Tibial nerve (tissue), 4 donors: ENCODE measurements at regions not wholly inside any gene's neighbourhood (a gene's known extent, or its start where the extent isn't known, plus 50 kb on each side); places are given as distances from the start of the nearest gene placed in this dataset.

Source experiments
- DNase-seq, 2 donors: peaks; one replicate each; pipeline ENCODE4 v3.0.0-alpha.2; 2019; ENCODE audit warnings: low spot score in 2 of 2
- H3K27ac ChIP-seq, 4 donors: fragments of 200-600 bp; sonication (generic) in 3 of 4; one replicate each; pipeline ENCODE4 v1.5.1; 2017 to 2019; ENCODE audit warnings: mild to moderate bottlenecking in 1 of 4
- H3K27me3 ChIP-seq, 2 donors: fragments of 200-600 bp; sonication (generic) in 1 of 2; one replicate each; pipeline versions ENCODE4 v1.5.1 to v1.6.0; 2017 to 2019
- H3K36me3 ChIP-seq, 3 donors: fragments of 200-600 bp; sonication (generic); one replicate each; pipeline ENCODE4 v1.5.1; 2018 to 2019
- H3K4me1 ChIP-seq, 4 donors: fragments of 200-600 bp; sonication (generic) in 3 of 4; one replicate each; pipeline ENCODE4 v1.5.1; 2017 to 2019
- H3K4me3 ChIP-seq, 4 donors: fragments of 200-600 bp; sonication (generic) in 3 of 4; one replicate each; pipeline ENCODE4 v1.5.1; 2017 to 2019; ENCODE audit warnings: mild to moderate bottlenecking in 1 of 4, moderate library complexity in 1 of 4
- H3K9me3 ChIP-seq, 4 donors: fragments of 200-600 bp; sonication (generic) in 3 of 4; one replicate each; pipeline ENCODE4 v1.5.1; 2017 to 2019
- CTCF ChIP-seq, 5 experiments: fragments of 200-600 bp in 3 of 5; fragments of 450-650 bp in 2 of 5; sonication (generic) in 3 of 5; IDR thresholded peaks; one replicate each; pipeline ENCODE4 v1.5.1; 2016 to 2019; ENCODE audit warnings: antibody characterized with exemption in 5 of 5, mild to moderate bottlenecking in 3 of 5, moderate library complexity in 2 of 5
- EP300 ChIP-seq, 2 donors: sonication (generic); formaldehyde crosslinking; IDR thresholded peaks; one replicate each; pipeline ENCODE4 v1.6.1; 2017; ENCODE audit warnings: antibody characterized with exemption in 2 of 2, mild to moderate bottlenecking in 1 of 2
- POLR2A ChIP-seq, 2 donors: fragments of 450-650 bp; IDR thresholded peaks; one replicate each; pipeline ENCODE4 v1.6.1; 2017; ENCODE audit warnings: antibody characterized with exemption in 2 of 2, mild to moderate bottlenecking in 2 of 2, moderate library complexity in 2 of 2
- WGBS, 2 donors: methylation state at CpG; one replicate each; pipeline ENCODE4 v1.1.5; 2018; 5-methylcytosine and 5-hydroxymethylcytosine counted together

- WGBS, 2 donors: 94 to 97% methylated on average over 1 of the region's 1 CpG
- H3K27ac ChIP-seq: no peak overlapping the region
- H3K4me1 ChIP-seq: no peaks in the 10 kb centered on the region
- no peak for DNase-seq
- TF ChIP-seq EP300 (IDR thresholded peaks at IDR 0.05) (no peak), POLR2A (IDR thresholded peaks at IDR 0.05) (no peak), CTCF (IDR thresholded peaks at IDR 0.05) (no peak)
- no peaks in the 10 kb centered on the region for H3K36me3 ChIP-seq
- no peaks in the 10 kb centered on the region for H3K27me3 ChIP-seq
- peaks cover 0 to 27% (median 5%) of the 10 kb centered on the region in 4 donors for H3K9me3 ChIP-seq
- no peak overlapping the region for H3K4me3 ChIP-seq
Observed at GRCh38 chr6:44582930-44583329, 195.4 kb downstream of the CDC5L start.

GRCh38 chr6:44590471-44590870, 203.0 kb downstream of the CDC5L start:
- no peak overlapping the region for H3K27ac ChIP-seq
- H3K4me3 ChIP-seq: no peak overlapping the region
- H3K27me3 ChIP-seq: no peaks in the 10 kb centered on the region

GRCh38 chr6:44593539-44593944, 206.0 kb downstream of the CDC5L start:
- Histone ChIP-seq H3K36me3 (no peaks in the 10 kb centered on the region), H3K27me3 (no peaks in the 10 kb centered on the region), H3K27ac (no peak overlapping the region), H3K4me1 (no peaks in the 10 kb centered on the region), H3K4me3 (no peak overlapping the region), H3K9me3 (peaks cover 0 to 6% (median 0%) of the 10 kb centered on the region in 4 donors)
- DNase-seq: peak; percentile 25 to 66
- TF ChIP-seq CTCF (IDR thresholded peaks at IDR 0.05): peak in 4 of 5 experiments; percentile 21 to 35 (median 27)
- TF ChIP-seq EP300 (IDR thresholded peaks at IDR 0.05): no peak
- TF ChIP-seq POLR2A (IDR thresholded peaks at IDR 0.05): no peak
- WGBS, 2 donors: 26 to 29% methylated on average over 2 of the region's 2 CpGs

More at GRCh38 chr6:44590471-44590870, 203.0 kb downstream of the CDC5L start:
- no peaks in the 10 kb centered on the region for H3K4me1 ChIP-seq
- whole genome bisulfite sequencing, 2 donors: 88 to 96% methylated on average over 1 of the region's 1 CpG
- DNase-seq: no peak
- TF ChIP-seq CTCF (IDR thresholded peaks at IDR 0.05) (no peak), POLR2A (IDR thresholded peaks at IDR 0.05) (no peak), EP300 (IDR thresholded peaks at IDR 0.05) (no peak)
- no peaks in the 10 kb centered on the region for H3K36me3 ChIP-seq
- H3K9me3 ChIP-seq: no peaks in the 10 kb centered on the region

GRCh38 chr6:44594481-44594880, 207.0 kb downstream of the CDC5L start:
- H3K4me1 ChIP-seq: no peaks in the 10 kb centered on the region
- peaks cover 0 to 6% (median 0%) of the 10 kb centered on the region in 4 donors for H3K9me3 ChIP-seq
- no peaks in the 10 kb centered on the region for H3K36me3 ChIP-seq
- H3K27ac ChIP-seq: no peak overlapping the region
- no peak overlapping the region for H3K4me3 ChIP-seq
- H3K27me3 ChIP-seq: no peaks in the 10 kb centered on the region
- DNase-seq: no peak
- TF ChIP-seq EP300 (IDR thresholded peaks at IDR 0.05) (no peak), CTCF (IDR thresholded peaks at IDR 0.05) (no peak), POLR2A (IDR thresholded peaks at IDR 0.05) (no peak)
- WGBS, 2 donors: 20 to 48% methylated on average over 4 of the region's 4 CpGs

GRCh38 chr6:44598679-44599078, 211.2 kb downstream of the CDC5L start:
- TF ChIP-seq CTCF (IDR thresholded peaks at IDR 0.05) (no peak), POLR2A (IDR thresholded peaks at IDR 0.05) (no peak), EP300 (IDR thresholded peaks at IDR 0.05) (no peak)

More at GRCh38 chr6:44598679-44599078, 211.2 kb downstream of the CDC5L start:
- H3K9me3 ChIP-seq: peaks cover 0 to 6% (median 0%) of the 10 kb centered on the region in 4 donors
- no peaks in the 10 kb centered on the region for H3K36me3 ChIP-seq
- no peaks in the 10 kb centered on the region for H3K4me1 ChIP-seq
- no peak overlapping the region for H3K27ac ChIP-seq
- WGBS, 2 donors: 62 to 78% methylated on average over 5 of the region's 5 CpGs
- H3K27me3 ChIP-seq: no peaks in the 10 kb centered on the region
- no peak overlapping the region for H3K4me3 ChIP-seq
- DNase-seq: no peak
